ENCODE measurements at regions not wholly inside any gene's neighbourhood (a gene's known extent, or its start where the extent isn't known, plus 50 kb on each side); places are given as distances from the start of the nearest gene placed in this dataset.
"Not testable (repeated sequence)": the region's sequence is repeated elsewhere in the genome, so short reads cannot be mapped to it uniquely, and the experiment has no call there.

GRCh38 chr15:99788156-99788555, 54.9 kb upstream of the LYSMD4 start:
- no peaks in the 10 kb centered on the region for H3K36me3 Mint-ChIP-seq
- no peak overlapping the region for H3K27ac Mint-ChIP-seq
- DNase-seq (ENCODE audit: low spot score in 2 of 2) (no peak), ATAC-seq (no peak)
- H3K9me3 Mint-ChIP-seq: no peaks in the 10 kb centered on the region

DNA sequence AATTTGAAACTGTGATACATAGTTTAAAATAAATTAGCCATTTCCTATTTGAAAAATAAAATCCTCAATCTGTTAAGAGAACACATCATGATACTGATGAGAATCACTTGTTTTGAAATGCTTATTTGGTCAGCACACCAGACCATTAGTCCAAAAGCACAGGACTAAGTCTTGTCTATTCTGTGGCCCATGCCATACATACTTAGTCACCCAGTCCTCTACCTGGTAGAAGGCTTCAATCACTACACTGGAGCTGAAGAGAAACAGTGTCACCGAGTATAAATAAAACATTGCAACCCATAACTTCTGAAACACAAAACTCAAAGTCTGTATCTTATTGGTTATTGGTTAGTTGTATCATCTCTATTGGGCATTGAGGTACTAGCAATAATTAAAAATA, 51.6 kb upstream of the LYSMD4 start:
- ATAC-seq; H3K27ac Mint-ChIP-seq; H3K9me3 Mint-ChIP-seq; H3K36me3 Mint-ChIP-seq; DNase-seq (ENCODE audit: low spot score in 2 of 2): not testable (repeated sequence)

- not testable (repeated sequence) for H3K27ac Mint-ChIP-seq; ATAC-seq; H3K36me3 Mint-ChIP-seq; H3K9me3 Mint-ChIP-seq; DNase-seq (ENCODE audit: low spot score in 2 of 2)
Measured at GRCh38 chr15:99783918-99784619, 50.8 kb upstream of the LYSMD4 start.

Data from activated naive CD4-positive, alpha-beta T cell treated with anti-CD3 and anti-CD28 coated beads, Interleukin-2, amount 50 U/mL, for 72 hours (primary cell).